HepG2 (cell line): ENCODE measurements at regions not wholly inside any gene's neighbourhood (a gene's known extent, or its start where the extent isn't known, plus 50 kb on each side); places are given as distances from the start of the nearest gene placed in this dataset.

ENCODE experiments used
- CTCF ChIP-seq: sonication (generic); formaldehyde crosslinking; IDR thresholded peaks from 2 replicates; pipeline ENCODE4 v1.5.0; 2020; ENCODE audit warnings: mild to moderate bottlenecking, missing genetic modification reagents, moderate library complexity
- HNF4A ChIP-seq: sonication (generic); formaldehyde crosslinking; IDR thresholded peaks from 2 replicates; pipeline ENCODE4 v1.4.0; 2020; ENCODE audit warnings: missing genetic modification reagents
- POLR2A ChIP-seq, 2 experiments: IDR thresholded peaks; 2 replicates each; pipeline ENCODE4 v1.6.1; 2011; ENCODE audit warnings: low read depth in 2 of 2, low read length in 2 of 2, mild to moderate bottlenecking in 1 of 2, moderate library complexity in 1 of 2; ENCODE audit not compliant: insufficient read depth in 1 of 2
- POLR2AphosphoS5 ChIP-seq: IDR thresholded peaks from 2 replicates; pipeline ENCODE4 v1.6.1; 2012; ENCODE audit warnings: low read depth, low read length
- SMAD1 ChIP-seq: sonication (generic); formaldehyde crosslinking; IDR thresholded peaks from 2 replicates; pipeline ENCODE4 v1.4.0; 2020; ENCODE audit warnings: missing genetic modification reagents, low read depth, mild to moderate bottlenecking, borderline replicate concordance
- TCF12 ChIP-seq, 2 experiments: fragments of 450-650 bp in 1 of 2; sonication (generic) in 1 of 2; formaldehyde crosslinking in 1 of 2; IDR thresholded peaks; 2 replicates each; pipeline versions ENCODE4 v1.6.1 to v1.8.0; 2017 to 2022; ENCODE audit warnings: antibody characterized with exemption in 1 of 2, mild to moderate bottlenecking in 1 of 2, missing genetic modification reagents in 1 of 2, moderate library complexity in 1 of 2
- UBTF ChIP-seq: sonication (generic); formaldehyde crosslinking; IDR thresholded peaks from 2 replicates; pipeline ENCODE4 v1.4.0; 2020; ENCODE audit warnings: mild to moderate bottlenecking, missing genetic modification reagents
- ZNF317 ChIP-seq: sonication (generic); formaldehyde crosslinking; IDR thresholded peaks from 2 replicates; pipeline ENCODE4 v1.5.0; 2020; ENCODE audit warnings: mild to moderate bottlenecking, missing genetic modification reagents
- TF ChIP-seq, protein P1 (sequence below): sonication (generic); formaldehyde crosslinking; IDR thresholded peaks from 2 replicates; pipeline ENCODE4 v1.4.0; 2020; ENCODE audit warnings: missing genetic modification reagents
- TF ChIP-seq, protein P2 (sequence below): sonication (generic); formaldehyde crosslinking; IDR thresholded peaks from 2 replicates; pipeline ENCODE4 v1.4.0; 2020; ENCODE audit warnings: missing genetic modification reagents

DNA sequence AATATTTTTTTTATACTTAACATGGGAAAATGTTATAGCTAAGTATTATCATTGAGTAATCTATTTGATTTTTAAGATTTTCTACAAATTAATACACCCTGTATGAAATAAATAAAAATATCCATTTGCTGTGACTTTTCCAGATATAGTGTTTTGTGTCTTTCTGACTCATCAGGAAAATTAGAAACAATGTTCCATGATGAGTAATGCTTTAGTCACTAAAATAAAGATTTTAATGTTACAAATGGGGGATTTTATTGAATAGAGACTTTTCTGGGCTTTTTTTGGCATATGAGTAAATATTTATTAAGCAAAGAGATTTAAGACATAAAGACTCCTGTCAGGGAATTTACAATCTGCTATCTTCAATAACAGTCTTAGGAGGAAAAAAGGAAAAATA, 279.2 kb upstream of the NOCT start:
- TF ChIP-seq POLR2AphosphoS5 (no peak), UBTF (CRISPR knock-in tag) (no peak), SMAD1 (CRISPR knock-in tag) (no peak), POLR2A (IDR thresholded peaks at IDR 0.05; ENCODE audit: insufficient read depth in 1 of 2, low read depth in 2 of 2, low read length in 2 of 2) (no peak), ZNF317 (CRISPR knock-in tag) (no peak), TCF12 (IDR thresholded peaks at IDR 0.05) (no peak), TCF12 (CRISPR knock-in tag; IDR thresholded peaks at IDR 0.05) (no peak), CTCF (CRISPR knock-in tag) (no peak), HNF4A (CRISPR knock-in tag) (no peak)
- TF ChIP-seq, protein P1, sequence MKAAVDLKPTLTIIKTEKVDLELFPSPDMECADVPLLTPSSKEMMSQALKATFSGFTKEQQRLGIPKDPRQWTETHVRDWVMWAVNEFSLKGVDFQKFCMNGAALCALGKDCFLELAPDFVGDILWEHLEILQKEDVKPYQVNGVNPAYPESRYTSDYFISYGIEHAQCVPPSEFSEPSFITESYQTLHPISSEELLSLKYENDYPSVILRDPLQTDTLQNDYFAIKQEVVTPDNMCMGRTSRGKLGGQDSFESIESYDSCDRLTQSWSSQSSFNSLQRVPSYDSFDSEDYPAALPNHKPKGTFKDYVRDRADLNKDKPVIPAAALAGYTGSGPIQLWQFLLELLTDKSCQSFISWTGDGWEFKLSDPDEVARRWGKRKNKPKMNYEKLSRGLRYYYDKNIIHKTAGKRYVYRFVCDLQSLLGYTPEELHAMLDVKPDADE (CRISPR knock-in tag), result no peak
- TF ChIP-seq, protein P2, sequence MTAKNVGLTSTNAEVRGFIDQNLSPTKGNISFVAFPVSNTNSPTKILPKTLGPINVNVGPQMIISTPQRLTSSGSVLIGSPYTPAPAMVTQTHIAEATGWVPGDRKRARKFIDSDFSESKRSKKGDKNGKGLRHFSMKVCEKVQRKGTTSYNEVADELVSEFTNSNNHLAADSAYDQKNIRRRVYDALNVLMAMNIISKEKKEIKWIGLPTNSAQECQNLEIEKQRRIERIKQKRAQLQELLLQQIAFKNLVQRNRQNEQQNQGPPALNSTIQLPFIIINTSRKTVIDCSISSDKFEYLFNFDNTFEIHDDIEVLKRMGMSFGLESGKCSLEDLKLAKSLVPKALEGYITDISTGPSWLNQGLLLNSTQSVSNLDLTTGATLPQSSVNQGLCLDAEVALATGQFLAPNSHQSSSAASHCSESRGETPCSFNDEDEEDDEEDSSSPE (CRISPR knock-in tag), result no peak
